ENCODE measurements at regions not wholly inside any gene's neighbourhood (a gene's known extent, or its start where the extent isn't known, plus 50 kb on each side); places are given as distances from the start of the nearest gene placed in this dataset.

DNA sequence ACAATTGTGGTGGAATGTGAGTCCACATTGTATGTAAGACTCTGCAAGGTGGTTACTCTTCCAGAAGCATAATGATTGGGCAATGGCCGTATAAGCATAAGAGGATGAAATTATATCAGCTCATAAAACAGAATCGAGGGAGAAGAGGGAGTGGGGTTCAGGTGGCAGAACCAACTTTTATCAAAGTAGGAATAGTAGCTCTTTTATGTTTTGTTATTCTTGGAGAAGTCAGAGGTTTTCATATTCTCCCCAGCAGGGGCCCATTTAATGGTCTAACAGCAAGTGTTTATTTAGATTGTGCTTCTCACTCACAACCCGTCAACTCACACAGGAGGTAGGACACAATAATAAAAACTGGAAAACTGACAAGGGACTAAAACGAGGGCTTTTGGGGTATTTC lies 291.3 kb upstream of the CD180 start:
- no peak for TF ChIP-seq POLR2AphosphoS5 (IDR thresholded peaks at IDR 0.05; ENCODE audit: low read depth, low read length)
- TF ChIP-seq, protein P1, sequence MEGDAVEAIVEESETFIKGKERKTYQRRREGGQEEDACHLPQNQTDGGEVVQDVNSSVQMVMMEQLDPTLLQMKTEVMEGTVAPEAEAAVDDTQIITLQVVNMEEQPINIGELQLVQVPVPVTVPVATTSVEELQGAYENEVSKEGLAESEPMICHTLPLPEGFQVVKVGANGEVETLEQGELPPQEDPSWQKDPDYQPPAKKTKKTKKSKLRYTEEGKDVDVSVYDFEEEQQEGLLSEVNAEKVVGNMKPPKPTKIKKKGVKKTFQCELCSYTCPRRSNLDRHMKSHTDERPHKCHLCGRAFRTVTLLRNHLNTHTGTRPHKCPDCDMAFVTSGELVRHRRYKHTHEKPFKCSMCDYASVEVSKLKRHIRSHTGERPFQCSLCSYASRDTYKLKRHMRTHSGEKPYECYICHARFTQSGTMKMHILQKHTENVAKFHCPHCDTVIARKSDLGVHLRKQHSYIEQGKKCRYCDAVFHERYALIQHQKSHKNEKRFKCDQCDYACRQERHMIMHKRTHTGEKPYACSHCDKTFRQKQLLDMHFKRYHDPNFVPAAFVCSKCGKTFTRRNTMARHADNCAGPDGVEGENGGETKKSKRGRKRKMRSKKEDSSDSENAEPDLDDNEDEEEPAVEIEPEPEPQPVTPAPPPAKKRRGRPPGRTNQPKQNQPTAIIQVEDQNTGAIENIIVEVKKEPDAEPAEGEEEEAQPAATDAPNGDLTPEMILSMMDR (IDR thresholded peaks at IDR 0.05), result no peak
- TF ChIP-seq ELF1 (IDR thresholded peaks at IDR 0.05), result no peak
- no peak for TF ChIP-seq EZH2phosphoT487 (IDR thresholded peaks at IDR 0.05; ENCODE audit: borderline replicate concordance, low read depth)
- TF ChIP-seq USF1 (IDR thresholded peaks at IDR 0.05; ENCODE audit: borderline replicate concordance, low read depth), result no peak
- TF ChIP-seq EP300 (IDR thresholded peaks at IDR 0.05; ENCODE audit: borderline replicate concordance in 1 of 2, low read depth in 1 of 2, low read length in 1 of 2), result no peak
- TF ChIP-seq PBX3 (IDR thresholded peaks at IDR 0.05), result no peak
- no peak for TF ChIP-seq GABPA (IDR thresholded peaks at IDR 0.05; ENCODE audit: low read depth)
- TF ChIP-seq, protein P2, sequence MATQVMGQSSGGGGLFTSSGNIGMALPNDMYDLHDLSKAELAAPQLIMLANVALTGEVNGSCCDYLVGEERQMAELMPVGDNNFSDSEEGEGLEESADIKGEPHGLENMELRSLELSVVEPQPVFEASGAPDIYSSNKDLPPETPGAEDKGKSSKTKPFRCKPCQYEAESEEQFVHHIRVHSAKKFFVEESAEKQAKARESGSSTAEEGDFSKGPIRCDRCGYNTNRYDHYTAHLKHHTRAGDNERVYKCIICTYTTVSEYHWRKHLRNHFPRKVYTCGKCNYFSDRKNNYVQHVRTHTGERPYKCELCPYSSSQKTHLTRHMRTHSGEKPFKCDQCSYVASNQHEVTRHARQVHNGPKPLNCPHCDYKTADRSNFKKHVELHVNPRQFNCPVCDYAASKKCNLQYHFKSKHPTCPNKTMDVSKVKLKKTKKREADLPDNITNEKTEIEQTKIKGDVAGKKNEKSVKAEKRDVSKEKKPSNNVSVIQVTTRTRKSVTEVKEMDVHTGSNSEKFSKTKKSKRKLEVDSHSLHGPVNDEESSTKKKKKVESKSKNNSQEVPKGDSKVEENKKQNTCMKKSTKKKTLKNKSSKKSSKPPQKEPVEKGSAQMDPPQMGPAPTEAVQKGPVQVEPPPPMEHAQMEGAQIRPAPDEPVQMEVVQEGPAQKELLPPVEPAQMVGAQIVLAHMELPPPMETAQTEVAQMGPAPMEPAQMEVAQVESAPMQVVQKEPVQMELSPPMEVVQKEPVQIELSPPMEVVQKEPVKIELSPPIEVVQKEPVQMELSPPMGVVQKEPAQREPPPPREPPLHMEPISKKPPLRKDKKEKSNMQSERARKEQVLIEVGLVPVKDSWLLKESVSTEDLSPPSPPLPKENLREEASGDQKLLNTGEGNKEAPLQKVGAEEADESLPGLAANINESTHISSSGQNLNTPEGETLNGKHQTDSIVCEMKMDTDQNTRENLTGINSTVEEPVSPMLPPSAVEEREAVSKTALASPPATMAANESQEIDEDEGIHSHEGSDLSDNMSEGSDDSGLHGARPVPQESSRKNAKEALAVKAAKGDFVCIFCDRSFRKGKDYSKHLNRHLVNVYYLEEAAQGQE (IDR thresholded peaks at IDR 0.05; ENCODE audit: low read depth, low read length), result no peak
- TF ChIP-seq MXI1 (IDR thresholded peaks at IDR 0.05; ENCODE audit: low read depth, low read length), result no peak
